GM06990 (cell line): ENCODE measurements at regions not wholly inside any gene's neighbourhood (a gene's known extent, or its start where the extent isn't known, plus 50 kb on each side); places are given as distances from the start of the nearest gene placed in this dataset.

Source experiments
- DNase-seq: peaks from one replicate; pipeline ENCODE4 v3.0.0-alpha.2; 2011; ENCODE audit not compliant: insufficient read length; ENCODE audit errors: extremely low read depth
- H3K27me3 ChIP-seq: replicated peaks from 2 replicates; pipeline ENCODE4 v1.6.0; 2011; ENCODE audit warnings: low read length; ENCODE audit not compliant: control insufficient read depth, insufficient read depth
- H3K36me3 ChIP-seq: 2 replicates; pipeline ENCODE4 v1.5.1; 2011; ENCODE audit warnings: low read length; ENCODE audit not compliant: control insufficient read depth, insufficient read depth
- H3K4me3 ChIP-seq: replicated peaks from 2 replicates; pipeline ENCODE4 v1.5.1; 2011; ENCODE audit warnings: low read depth, mild to moderate bottlenecking, control low read depth, low read length
- CTCF ChIP-seq: IDR thresholded peaks from 2 replicates; pipeline ENCODE4 v1.5.1; 2011; ENCODE audit warnings: low read length, control low read depth, mild to moderate bottlenecking, inconsistent platforms; ENCODE audit not compliant: insufficient read depth, poor library complexity, severe bottlenecking

GRCh38 chr2:199684168-199684567 lies 166.8 kb downstream of the FTCDNL1 start:
- no peaks in the 10 kb centered on the region for H3K27me3 ChIP-seq
- no peak for TF ChIP-seq CTCF
- DNase-seq, result no peak
- H3K36me3 ChIP-seq, result no peaks in the 10 kb centered on the region
- no peak overlapping the region for H3K4me3 ChIP-seq

GRCh38 chr2:199682001-199682400 lies 169.0 kb downstream of the FTCDNL1 start:
- Histone ChIP-seq H3K36me3 (no peaks in the 10 kb centered on the region), H3K4me3 (no peak overlapping the region), H3K27me3 (no peaks in the 10 kb centered on the region)
- peak; percentile 5 for TF ChIP-seq CTCF
- no peak for DNase-seq

- no peak for TF ChIP-seq CTCF
- no peak for DNase-seq
- H3K4me3 ChIP-seq, result no peak overlapping the region
- H3K27me3 ChIP-seq, result no peaks in the 10 kb centered on the region
- no peaks in the 10 kb centered on the region for H3K36me3 ChIP-seq
These were observed 170.5 kb downstream of the FTCDNL1 start for GRCh38 chr2:199680482-199680881.

GRCh38 chr2:199679883-199680282 lies 171.1 kb downstream of the FTCDNL1 start:
- DNase-seq, result no peak

GRCh38 chr2:199677881-199678280 lies 173.1 kb downstream of the FTCDNL1 start:
- no peak overlapping the region for H3K4me3 ChIP-seq
- DNase-seq, result no peak
- TF ChIP-seq CTCF, result no peak

More at GRCh38 chr2:199679883-199680282, 171.1 kb downstream of the FTCDNL1 start:
- H3K4me3 ChIP-seq, result no peak overlapping the region
- H3K27me3 ChIP-seq, result no peaks in the 10 kb centered on the region
- no peaks in the 10 kb centered on the region for H3K36me3 ChIP-seq
- no peak for TF ChIP-seq CTCF

GRCh38 chr2:199668645-199669044 lies 182.3 kb downstream of the FTCDNL1 start:
- no peaks in the 10 kb centered on the region for H3K27me3 ChIP-seq
- no peak for TF ChIP-seq CTCF
- DNase-seq, result no peak
- no peaks in the 10 kb centered on the region for H3K36me3 ChIP-seq
- no peak overlapping the region for H3K4me3 ChIP-seq

More at GRCh38 chr2:199677881-199678280, 173.1 kb downstream of the FTCDNL1 start:
- Histone ChIP-seq H3K27me3 (no peaks in the 10 kb centered on the region; the same call in 1 of the 2 replicates), H3K36me3 (no peaks in the 10 kb centered on the region)
